ENCODE measurements at regions not wholly inside any gene's neighbourhood (a gene's known extent, or its start where the extent isn't known, plus 50 kb on each side); places are given as distances from the start of the nearest gene placed in this dataset.

- no peak for TF ChIP-seq CTCF (IDR thresholded peaks at IDR 0.05; ENCODE audit: low read depth, low read length, missing control alignments)
- Histone ChIP-seq H3K4me3 (ENCODE audit: low read depth, low read length) (no peak overlapping the region), H3K27me3 (replicated peaks) (no peaks in the 10 kb centered on the region), H3K36me3 (replicated peaks) (no peaks in the 10 kb centered on the region), H3K27ac (no peak overlapping the region)
- in situ Hi-C loops (cut with HindIII; ENCODE audit: low pct_ligation_motif_present, low sequenced_read_pairs): no loop called here
- no peak for DNase-seq
Observed at GRCh38 chr14:44384093-44384492, 123.0 kb downstream of the FSCB start.

GRCh38 chr14:44383636-44384035 lies 123.4 kb downstream of the FSCB start:
- in situ Hi-C loops (cut with HindIII; ENCODE audit: low pct_ligation_motif_present, low sequenced_read_pairs): no loop called here
- no peak for TF ChIP-seq CTCF (IDR thresholded peaks at IDR 0.05; ENCODE audit: low read depth, low read length, missing control alignments)
- no peak overlapping the region for H3K27ac ChIP-seq
- H3K4me3 ChIP-seq (ENCODE audit: low read depth, low read length): no peak overlapping the region
- no peaks in the 10 kb centered on the region for H3K27me3 ChIP-seq (replicated peaks)
- DNase-seq: no peak
- no peaks in the 10 kb centered on the region for H3K36me3 ChIP-seq (replicated peaks)

GRCh38 chr14:44379292-44379977 lies 127.6 kb downstream of the FSCB start:
- in situ Hi-C loops (cut with HindIII; ENCODE audit: low pct_ligation_motif_present, low sequenced_read_pairs): no loop called here
- DNase-seq: no peak
- no peak for TF ChIP-seq CTCF (IDR thresholded peaks at IDR 0.05; ENCODE audit: low read depth, low read length, missing control alignments)
- Histone ChIP-seq H3K36me3 (replicated peaks) (no peaks in the 10 kb centered on the region), H3K4me3 (ENCODE audit: low read depth, low read length) (no peak overlapping the region), H3K27me3 (replicated peaks) (no peaks in the 10 kb centered on the region), H3K27ac (no peak overlapping the region)

- no peaks in the 10 kb centered on the region for H3K27me3 ChIP-seq (replicated peaks)
- no peak for TF ChIP-seq CTCF (IDR thresholded peaks at IDR 0.05; ENCODE audit: low read depth, low read length, missing control alignments)
- in situ Hi-C loops (cut with HindIII; ENCODE audit: low pct_ligation_motif_present, low sequenced_read_pairs): no loop called here
Observed at GRCh38 chr14:44374906-44375305, 132.2 kb downstream of the FSCB start.

DNA sequence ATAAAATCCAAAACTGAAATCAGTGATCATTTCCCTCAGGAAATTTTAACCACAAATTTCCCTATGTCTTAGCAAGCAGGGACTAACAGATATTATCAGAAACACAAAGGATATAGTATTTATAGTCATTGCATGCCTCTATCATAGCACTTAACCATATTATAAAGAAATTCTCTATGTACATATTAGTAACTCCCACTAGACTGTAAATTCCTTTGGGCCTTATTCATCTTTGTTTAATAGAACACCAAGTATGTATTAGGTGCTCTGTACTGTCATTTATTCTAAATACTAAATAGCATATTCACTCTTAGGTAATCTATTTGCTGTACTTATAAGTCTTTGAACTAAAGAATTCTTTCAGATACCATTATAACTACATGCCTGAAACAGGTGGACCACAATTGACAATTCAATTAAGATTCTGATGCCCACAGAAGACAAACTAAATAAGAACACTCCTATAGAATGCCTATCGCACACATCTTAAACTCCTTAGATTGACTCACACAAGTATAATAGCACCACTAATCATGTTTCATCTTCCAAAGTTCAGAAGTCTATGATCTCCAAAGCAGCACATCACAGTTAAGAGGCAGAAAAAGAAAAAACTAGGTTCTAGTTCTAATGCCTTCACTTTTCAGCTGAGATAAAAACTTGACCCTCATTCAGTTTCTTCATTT lies 134.1 kb downstream of the FSCB start:
- Histone ChIP-seq H3K27me3 (replicated peaks) (no peaks in the 10 kb centered on the region), H3K27ac (no peak overlapping the region), H3K4me3 (ENCODE audit: low read depth, low read length) (no peak overlapping the region), H3K36me3 (replicated peaks) (no peaks in the 10 kb centered on the region)
- no peak for TF ChIP-seq CTCF (IDR thresholded peaks at IDR 0.05; ENCODE audit: low read depth, low read length, missing control alignments)
- in situ Hi-C loops (cut with HindIII; ENCODE audit: low pct_ligation_motif_present, low sequenced_read_pairs): no loop called here
- no peak for DNase-seq

More at GRCh38 chr14:44374906-44375305, 132.2 kb downstream of the FSCB start:
- Histone ChIP-seq H3K36me3 (replicated peaks) (no peaks in the 10 kb centered on the region), H3K27ac (no peak overlapping the region), H3K4me3 (ENCODE audit: low read depth, low read length) (no peak overlapping the region)
- no peak for DNase-seq
